Keratinocyte (primary cell): ENCODE measurements at regions not wholly inside any gene's neighbourhood (a gene's known extent, or its start where the extent isn't known, plus 50 kb on each side); places are given as distances from the start of the nearest gene placed in this dataset.
"Not testable (repeated sequence)": the region's sequence is repeated elsewhere in the genome, so short reads cannot be mapped to it uniquely, and the experiment has no call there.

Experiments used
- DNase-seq: peaks from one replicate; pipeline ENCODE4 v3.0.0-alpha.2; 2011; ENCODE audit warnings: low read depth, missing footprints, low spot score
- FAIRE-seq: peaks from 2 replicates; lab custom pipeline; 2011; peaks lifted over from hg19 to GRCh38; lab: Jason Lieb, UNC
- H2AFZ ChIP-seq: 2 replicates; pipeline ENCODE4 v1.6.0; 2012; ENCODE audit warnings: low read length, control low read depth, inconsistent platforms; ENCODE audit not compliant: control insufficient read depth
- H3K27ac ChIP-seq: 2 replicates; pipeline ENCODE4 v1.5.1; 2011; ENCODE audit warnings: low read length; ENCODE audit not compliant: control insufficient read depth, insufficient read depth
- H3K27me3 ChIP-seq: 3 replicates; pipeline ENCODE4 v1.6.0; 2011; ENCODE audit warnings: low read length; ENCODE audit not compliant: control insufficient read depth, insufficient read depth; ENCODE audit errors: extremely low read depth
- H3K36me3 ChIP-seq, 2 experiments: 2 replicates in 1 of 2; 3 replicates in 1 of 2; pipeline ENCODE4 v1.5.1; 2011; ENCODE audit warnings: low read length in 2 of 2, mild to moderate bottlenecking in 1 of 2; ENCODE audit not compliant: control insufficient read depth in 2 of 2, insufficient read depth in 2 of 2; ENCODE audit errors: extremely low read depth in 1 of 2
- H3K4me1 ChIP-seq: 3 replicates; pipeline ENCODE4 v1.5.1; 2011; ENCODE audit warnings: low read length; ENCODE audit not compliant: control insufficient read depth, insufficient read depth; ENCODE audit errors: extremely low read depth
- H3K4me2 ChIP-seq: 3 replicates; pipeline ENCODE4 v1.6.0; 2011; ENCODE audit warnings: low read depth, low read length; ENCODE audit not compliant: control insufficient read depth, insufficient read depth; ENCODE audit errors: extremely low read depth
- H3K4me3 ChIP-seq, 3 experiments: fragments of 200-600 bp in 1 of 3; sonication (generic) in 1 of 3; 2 replicates in 2 of 3; 3 replicates in 1 of 3; pipeline ENCODE4 v1.5.1; 2011 to 2016; ENCODE audit warnings: low read length in 3 of 3, mild to moderate bottlenecking in 3 of 3, control low read depth in 2 of 3, inconsistent platforms in 1 of 3, low read depth in 1 of 3, mixed read lengths in 1 of 3, mixed run types in 1 of 3, moderate library complexity in 1 of 3; ENCODE audit not compliant: control insufficient read depth in 2 of 3, insufficient read depth in 2 of 3; ENCODE audit errors: extremely low read depth in 1 of 3
- H3K79me2 ChIP-seq: 2 replicates; pipeline ENCODE4 v1.6.0; 2012; ENCODE audit warnings: low read length; ENCODE audit not compliant: control insufficient read depth, insufficient read depth
- H3K9ac ChIP-seq: 3 replicates; pipeline ENCODE4 v1.6.0; 2011; ENCODE audit warnings: low read length; ENCODE audit not compliant: control insufficient read depth, insufficient read depth; ENCODE audit errors: extremely low read depth
- H3K9me1 ChIP-seq: 3 replicates; pipeline ENCODE4 v1.6.0; 2011; ENCODE audit warnings: low read length; ENCODE audit not compliant: control insufficient read depth, insufficient read depth; ENCODE audit errors: extremely low read depth
- H3K9me3 ChIP-seq: 2 replicates; pipeline ENCODE4 v1.5.1; 2012; ENCODE audit warnings: low read depth, low read length; ENCODE audit not compliant: control insufficient read depth
- H4K20me1 ChIP-seq: 3 replicates; pipeline ENCODE4 v1.6.0; 2011; ENCODE audit warnings: low read length; ENCODE audit not compliant: control insufficient read depth, insufficient read depth; ENCODE audit errors: extremely low read depth
- EZH2 ChIP-seq: IDR thresholded peaks from one replicate; pipeline ENCODE4 v1.6.1; 2012; ENCODE audit warnings: inconsistent platforms, mild to moderate bottlenecking, low read length, moderate library complexity
- dilution Hi-C: fragments of 300-500 bp; cut with MboI; formaldehyde crosslinking; loops from one replicate; pipeline ENCODE4 v1.7.0; 2020; ENCODE audit warnings: low sequenced_read_pairs; ENCODE audit not compliant: extremely low pct_ligation_motif_present
- TF ChIP-seq, protein P1 (sequence below), 3 experiments: IDR thresholded peaks in 1 of 3; conservative IDR thresholded peaks in 1 of 3; optimal IDR thresholded peaks in 1 of 3; 2 replicates in 2 of 3; 3 replicates in 1 of 3; pipeline versions ENCODE3 to v1.5.1; 2011; ENCODE audit warnings: low read length in 3 of 3, mild to moderate bottlenecking in 3 of 3, moderate library complexity in 2 of 3, control low read depth in 1 of 3, inconsistent platforms in 1 of 3; ENCODE audit not compliant: insufficient read depth in 2 of 3; ENCODE audit errors: extremely low read depth in 1 of 3

DNA sequence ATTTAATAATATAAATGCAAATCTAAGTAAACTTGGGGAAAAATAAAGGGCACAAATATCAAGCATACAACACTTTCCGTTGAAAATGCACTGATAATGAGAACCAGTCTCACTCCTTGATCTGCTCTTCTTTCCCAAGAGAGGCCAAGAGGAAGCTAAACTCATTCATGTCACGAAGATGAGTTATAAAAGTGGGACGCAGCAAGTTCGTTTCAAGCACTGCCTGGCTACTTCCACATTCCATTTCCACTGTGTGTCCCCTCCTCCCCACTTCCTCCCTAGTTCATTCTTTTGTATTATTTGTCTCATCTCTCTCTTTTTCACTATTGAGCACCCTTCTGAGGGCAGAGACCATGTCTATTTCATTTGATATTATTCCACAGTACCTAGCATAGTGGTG, 158.1 kb downstream of the SLC24A2 start:
- Histone ChIP-seq H4K20me1 (no peaks in the 10 kb centered on the region), H3K9me1 (no peaks in the 10 kb centered on the region), H3K4me2 (no peak overlapping the region), H3K36me3 (no peaks in the 10 kb centered on the region), H3K27ac (no peak overlapping the region), H2AFZ (no peak overlapping the region), H3K4me1 (no peaks in the 10 kb centered on the region), H3K79me2 (no peaks in the 10 kb centered on the region), H3K4me3 (no peak overlapping the region), H3K9me3 (no peaks in the 10 kb centered on the region), H3K27me3 (no peaks in the 10 kb centered on the region), H3K9ac (no peak overlapping the region)
- TF ChIP-seq EZH2: no peak
- TF ChIP-seq, protein P1, sequence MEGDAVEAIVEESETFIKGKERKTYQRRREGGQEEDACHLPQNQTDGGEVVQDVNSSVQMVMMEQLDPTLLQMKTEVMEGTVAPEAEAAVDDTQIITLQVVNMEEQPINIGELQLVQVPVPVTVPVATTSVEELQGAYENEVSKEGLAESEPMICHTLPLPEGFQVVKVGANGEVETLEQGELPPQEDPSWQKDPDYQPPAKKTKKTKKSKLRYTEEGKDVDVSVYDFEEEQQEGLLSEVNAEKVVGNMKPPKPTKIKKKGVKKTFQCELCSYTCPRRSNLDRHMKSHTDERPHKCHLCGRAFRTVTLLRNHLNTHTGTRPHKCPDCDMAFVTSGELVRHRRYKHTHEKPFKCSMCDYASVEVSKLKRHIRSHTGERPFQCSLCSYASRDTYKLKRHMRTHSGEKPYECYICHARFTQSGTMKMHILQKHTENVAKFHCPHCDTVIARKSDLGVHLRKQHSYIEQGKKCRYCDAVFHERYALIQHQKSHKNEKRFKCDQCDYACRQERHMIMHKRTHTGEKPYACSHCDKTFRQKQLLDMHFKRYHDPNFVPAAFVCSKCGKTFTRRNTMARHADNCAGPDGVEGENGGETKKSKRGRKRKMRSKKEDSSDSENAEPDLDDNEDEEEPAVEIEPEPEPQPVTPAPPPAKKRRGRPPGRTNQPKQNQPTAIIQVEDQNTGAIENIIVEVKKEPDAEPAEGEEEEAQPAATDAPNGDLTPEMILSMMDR (optimal IDR thresholded peaks at IDR 0.05 in 1 of 3, IDR thresholded peaks at IDR 0.05 in 1 of 3, conservative IDR thresholded peaks at IDR 0.05 in 1 of 3; ENCODE audit: extremely low read depth in 1 of 3, insufficient read depth in 2 of 3, low read length in 3 of 3): no peak
- DNase-seq (no peak), FAIRE-seq (no peak)
- dilution Hi-C loops: no loop called here

DNA sequence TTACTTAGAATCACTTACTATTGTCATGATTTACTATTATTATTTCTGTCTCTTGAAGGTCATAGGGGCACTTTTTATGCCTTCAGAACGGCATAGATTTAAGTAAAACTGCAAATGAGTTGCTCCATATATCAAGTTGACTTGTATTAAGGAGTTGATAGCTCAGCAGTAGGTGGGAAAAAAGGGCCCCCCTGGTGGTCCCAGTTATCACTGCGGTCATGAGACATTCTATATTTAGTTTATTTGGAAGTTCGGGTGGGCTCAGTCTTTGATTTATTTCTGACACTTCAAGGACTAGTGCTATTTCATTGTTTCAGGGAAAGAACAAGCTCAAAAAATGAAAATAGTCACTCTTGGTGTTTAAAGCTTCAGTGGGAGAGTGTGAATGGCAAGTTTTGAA, 159.3 kb downstream of the SLC24A2 start:
- Histone ChIP-seq H2AFZ (no peak overlapping the region), H3K27me3 (no peaks in the 10 kb centered on the region), H3K9ac (no peak overlapping the region), H4K20me1 (no peaks in the 10 kb centered on the region), H3K9me1 (no peaks in the 10 kb centered on the region), H3K27ac (no peak overlapping the region), H3K4me3 (no peak overlapping the region), H3K4me1 (no peaks in the 10 kb centered on the region), H3K79me2 (no peaks in the 10 kb centered on the region), H3K4me2 (no peak overlapping the region), H3K36me3 (no peaks in the 10 kb centered on the region), H3K9me3 (no peaks in the 10 kb centered on the region)
- dilution Hi-C loops: no loop called here
- DNase-seq (no peak), FAIRE-seq (no peak)
- TF ChIP-seq EZH2: no peak
- TF ChIP-seq, protein P1 (optimal IDR thresholded peaks at IDR 0.05 in 1 of 3, IDR thresholded peaks at IDR 0.05 in 1 of 3, conservative IDR thresholded peaks at IDR 0.05 in 1 of 3; ENCODE audit: extremely low read depth in 1 of 3, insufficient read depth in 2 of 3, low read length in 3 of 3): no peak

DNA sequence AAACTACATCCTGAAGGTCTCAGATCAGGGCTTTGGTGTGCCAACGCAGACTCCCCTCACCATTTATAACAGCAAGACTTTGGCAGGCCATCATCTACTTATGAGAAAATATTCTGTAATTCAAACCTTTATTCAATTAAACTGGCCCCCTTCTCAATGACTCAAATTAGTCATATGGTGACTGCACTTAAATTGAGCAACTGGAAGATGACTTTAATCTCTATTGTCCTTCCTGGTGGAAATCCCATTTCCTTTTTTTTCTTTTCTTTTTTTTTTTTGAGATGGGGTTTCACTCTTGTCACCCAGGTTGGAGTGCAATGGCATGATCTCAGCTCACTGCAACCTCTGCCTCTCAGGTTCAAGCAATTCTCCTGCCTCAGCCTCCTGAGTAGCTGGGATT, 163.4 kb downstream of the SLC24A2 start:
- H3K27me3 ChIP-seq, dilution Hi-C loops, H3K27ac ChIP-seq, FAIRE-seq, H3K4me2 ChIP-seq, H3K4me3 ChIP-seq, H3K79me2 ChIP-seq, H3K9me1 ChIP-seq, H3K4me1 ChIP-seq, H4K20me1 ChIP-seq, H3K9ac ChIP-seq, H2AFZ ChIP-seq, H3K9me3 ChIP-seq, DNase-seq, H3K36me3 ChIP-seq: not testable (repeated sequence)
